ENCODE measurements at regions not wholly inside any gene's neighbourhood (a gene's known extent, or its start where the extent isn't known, plus 50 kb on each side); places are given as distances from the start of the nearest gene placed in this dataset.

GRCh38 chr1:98066911-98067310 is 146.1 kb upstream of the DPYD start:
- no peak for DNase-seq (ENCODE audit: low read depth)

GRCh38 chr1:98059620-98060019 is 138.8 kb upstream of the DPYD start:
- no peak for DNase-seq (ENCODE audit: low read depth)

- no peak for DNase-seq (ENCODE audit: low read depth)
These were observed 137.8 kb upstream of the DPYD start for GRCh38 chr1:98058676-98059075.

GRCh38 chr1:98057236-98057910 is 136.5 kb upstream of the DPYD start:
- DNase-seq (ENCODE audit: low read depth): no peak

GRCh38 chr1:98056781-98057180 is 135.9 kb upstream of the DPYD start:
- DNase-seq (ENCODE audit: low read depth): no peak

- no peak for DNase-seq (ENCODE audit: low read depth)
These were observed 134.6 kb upstream of the DPYD start for GRCh38 chr1:98055457-98055856.

GRCh38 chr1:98054786-98055185 is 134.0 kb upstream of the DPYD start:
- DNase-seq (ENCODE audit: low read depth): no peak

GRCh38 chr1:98054367-98054701 is 133.5 kb upstream of the DPYD start:
- DNase-seq (ENCODE audit: low read depth): no peak

GRCh38 chr1:98053471-98054366 is 132.9 kb upstream of the DPYD start:
- no peak for DNase-seq (ENCODE audit: low read depth)

GRCh38 chr1:98051065-98051675 is 130.3 kb upstream of the DPYD start:
- DNase-seq (ENCODE audit: low read depth): peak; percentile 57

- DNase-seq (ENCODE audit: low read depth): no peak
These were observed 128.7 kb upstream of the DPYD start for GRCh38 chr1:98049370-98050135.

GRCh38 chr1:98048751-98049325 is 128.0 kb upstream of the DPYD start:
- no peak for DNase-seq (ENCODE audit: low read depth)

- peak; percentile 36 for DNase-seq (ENCODE audit: low read depth)
These were observed 127.4 kb upstream of the DPYD start for GRCh38 chr1:98048244-98048643.

- no peak for DNase-seq (ENCODE audit: low read depth)
These were observed 126.3 kb upstream of the DPYD start for GRCh38 chr1:98047171-98047570.

GRCh38 chr1:98045767-98046641 is 125.2 kb upstream of the DPYD start:
- DNase-seq (ENCODE audit: low read depth): no peak

- DNase-seq (ENCODE audit: low read depth): no peak
These were observed 124.5 kb upstream of the DPYD start for GRCh38 chr1:98045211-98045766.

- DNase-seq (ENCODE audit: low read depth): no peak
These were observed 123.9 kb upstream of the DPYD start for GRCh38 chr1:98044766-98045165.

- DNase-seq (ENCODE audit: low read depth): no peak
These were observed 123.3 kb upstream of the DPYD start for GRCh38 chr1:98044071-98044697.

GRCh38 chr1:98035602-98036002 is 114.8 kb upstream of the DPYD start:
- no peak for DNase-seq (ENCODE audit: low read depth)

GRCh38 chr1:98034505-98034904 is 113.7 kb upstream of the DPYD start:
- DNase-seq (ENCODE audit: low read depth): no peak
